ENCODE measurements at regions not wholly inside any gene's neighbourhood (a gene's known extent, or its start where the extent isn't known, plus 50 kb on each side); places are given as distances from the start of the nearest gene placed in this dataset.

- H3K36me3 ChIP-seq (ENCODE audit: control insufficient read depth, insufficient read depth, low read length), result no peaks in the 10 kb centered on the region
- no peaks in the 10 kb centered on the region for H3K9me3 ChIP-seq (ENCODE audit: control insufficient read depth, insufficient read depth, low read length)
- no peak overlapping the region for H3K4me2 ChIP-seq (ENCODE audit: low read depth, low read length)
- ChIA-PET CTCF (no interaction called here), POLR2A (ENCODE audit: unreplicated experiment) (no interaction called here)
- no peaks in the 10 kb centered on the region for H3K9me1 ChIP-seq (ENCODE audit: insufficient read depth, low read length)
- no peak for ATAC-seq (ENCODE audit: low read depth)
- no peak overlapping the region for H3K9ac ChIP-seq (ENCODE audit: low read depth, low read length)
- H3K4me3 ChIP-seq (ENCODE audit: insufficient read depth, low read depth, low read length), result no peak overlapping the region
- no peaks in the 10 kb centered on the region for H4K20me1 ChIP-seq (ENCODE audit: insufficient read depth, low read length)
- H2BK5ac ChIP-seq (ENCODE audit: low read depth, low read length, poor library complexity, severe bottlenecking), result no peak overlapping the region
- no peak overlapping the region for H2AFZ ChIP-seq (replicated peaks; ENCODE audit: low read length, poor library complexity)
- no peak overlapping the region for H2BK120ac ChIP-seq (ENCODE audit: low read depth, low read length)
- H3K23ac ChIP-seq (ENCODE audit: low read depth, low read length), result no peak overlapping the region
- intact Hi-C loops (cut with micrococcal nuclease), result no loop called here
- no peaks in the 10 kb centered on the region for H3K79me1 ChIP-seq (ENCODE audit: low read depth in 1 of 2, low read length in 2 of 2)
- no peak overlapping the region for H3K27ac ChIP-seq (ENCODE audit: insufficient read depth, low read length)
- no peak overlapping the region for H3K18ac ChIP-seq (ENCODE audit: low read depth, low read length)
- H4K8ac ChIP-seq (ENCODE audit: low read depth in 2 of 2, low read length in 2 of 2), result no peak overlapping the region
- no peak overlapping the region for H3K56ac ChIP-seq (ENCODE audit: extremely low read depth, insufficient read depth, low read length)
- no peak overlapping the region for H2AK9ac ChIP-seq (replicated peaks; ENCODE audit: low read depth, low read length, poor library complexity)
- DNase-seq, result no peak
- no peak for TF ChIP-seq SMC3 (IDR thresholded peaks at IDR 0.05; ENCODE audit: low read depth, low read length)
- no peak for TF ChIP-seq BHLHE40 (IDR thresholded peaks at IDR 0.05; ENCODE audit: low read depth, low read length)
- TF ChIP-seq CTCF (conservative IDR thresholded peaks at IDR 0.05; ENCODE audit: low read depth, low read length), result no peak
- no peak for TF ChIP-seq FOS (IDR thresholded peaks at IDR 0.05; ENCODE audit: low read depth, low read length)
- no peak for TF ChIP-seq MAZ (IDR thresholded peaks at IDR 0.05; ENCODE audit: borderline replicate concordance, low read depth, low read length)
- TF ChIP-seq RFX5 (IDR thresholded peaks at IDR 0.05; ENCODE audit: low read depth, low read length), result no peak
- TF ChIP-seq POLR2A (IDR thresholded peaks at IDR 0.05; ENCODE audit: low read depth, low read length), result no peak
- no peak for TF ChIP-seq RCOR1 (IDR thresholded peaks at IDR 0.05; ENCODE audit: insufficient replicate concordance, low read length)
- TF ChIP-seq RAD21 (IDR thresholded peaks at IDR 0.05; ENCODE audit: low read length), result no peak
- TF ChIP-seq MAFK (IDR thresholded peaks at IDR 0.05; ENCODE audit: low read depth, low read length), result no peak
- TF ChIP-seq USF2 (IDR thresholded peaks at IDR 0.05; ENCODE audit: low read depth, low read length), result no peak
- TF ChIP-seq ELK1 (IDR thresholded peaks at IDR 0.05; ENCODE audit: borderline replicate concordance, low read depth, low read length), result no peak
- TF ChIP-seq CEBPB (IDR thresholded peaks at IDR 0.05; ENCODE audit: low read depth, low read length), result no peak
- no peak for TF ChIP-seq MXI1 (IDR thresholded peaks at IDR 0.05; ENCODE audit: borderline replicate concordance, low read depth, low read length)
- TF ChIP-seq NFE2L2 (IDR thresholded peaks at IDR 0.05; ENCODE audit: low read depth, low read length), result no peak
- no peak for TF ChIP-seq CHD1 (IDR thresholded peaks at IDR 0.05; ENCODE audit: low read depth, low read length)
- no peak overlapping the region for H2AK5ac ChIP-seq (ENCODE audit: low read depth, low read length)
- H3K14ac ChIP-seq (replicated peaks; ENCODE audit: low read depth, low read length), result no peak overlapping the region
- no peak overlapping the region for H3K4ac ChIP-seq (ENCODE audit: low read depth, low read length)
- H4K5ac ChIP-seq (ENCODE audit: low read depth, low read length), result no peak overlapping the region
- in situ Hi-C loops (cut with MboI; ENCODE audit: low sequenced_read_pairs), result no loop called here
- BruUV-seq (replicated peaks), result no TSS peak
- no peak overlapping the region for H4K91ac ChIP-seq (ENCODE audit: insufficient read depth, low read depth, low read length)
- dilution Hi-C loops (cut with HindIII; ENCODE audit: low sequenced_read_pairs, unreplicated experiment), result no loop called here
- no peaks in the 10 kb centered on the region for H3K4me1 ChIP-seq (ENCODE audit: control insufficient read depth, insufficient read depth, low read length)
- no peaks in the 10 kb centered on the region for H3K27me3 ChIP-seq (ENCODE audit: control insufficient read depth, insufficient read depth, low read length)
- H2BK20ac ChIP-seq (ENCODE audit: low read depth, low read length), result no peak overlapping the region
- no CpG with 5 or more reads among the region's 1 CpG for WGBS, 2 experiments (ENCODE audit: extremely low coverage in 2 of 2, insufficient read length in 1 of 2)
- no peak overlapping the region for H2BK15ac ChIP-seq (ENCODE audit: low read depth, low read length)
Measured at GRCh38 chr12:71306808-71307207, 132.8 kb upstream of the LGR5 start.

Data from IMR-90 (cell line).